HEK293T (cell line): ENCODE measurements at regions not wholly inside any gene's neighbourhood (a gene's known extent, or its start where the extent isn't known, plus 50 kb on each side); places are given as distances from the start of the nearest gene placed in this dataset.

ENCODE experiments used
- BHLHE40 ChIP-seq: fragments of 450-650 bp; IDR thresholded peaks from 2 replicates; pipeline ENCODE4 v1.6.1; 2016; ENCODE audit warnings: mild to moderate bottlenecking, moderate library complexity, borderline replicate concordance
- CTBP1 ChIP-seq: fragments of 450-650 bp; IDR thresholded peaks from 2 replicates; pipeline ENCODE4 v1.6.1; 2016; ENCODE audit warnings: borderline replicate concordance
- FOXA1 ChIP-seq: fragments of 450-650 bp; IDR thresholded peaks from 2 replicates; pipeline ENCODE4 v1.6.1; 2016; ENCODE audit warnings: mild to moderate bottlenecking
- FOXK2 ChIP-seq: fragments of 450-650 bp; IDR thresholded peaks from 2 replicates; pipeline ENCODE4 v1.6.1; 2016; ENCODE audit warnings: mild to moderate bottlenecking
- L3MBTL2 ChIP-seq: fragments of 450-650 bp; conservative IDR thresholded peaks from 2 replicates; pipeline ENCODE4 v1.6.1; 2016; ENCODE audit warnings: mild to moderate bottlenecking
- SP1 ChIP-seq: fragments of 450-650 bp; IDR thresholded peaks from 2 replicates; pipeline ENCODE4 v1.6.1; 2017
- SUZ12 ChIP-seq: fragments of 450-650 bp; IDR thresholded peaks from 2 replicates; pipeline ENCODE4 v1.6.1; 2016; ENCODE audit warnings: mild to moderate bottlenecking
- TARDBP ChIP-seq: fragments of 450-650 bp; IDR thresholded peaks from 2 replicates; pipeline ENCODE4 v1.6.1; 2016
- TF ChIP-seq, protein P1 (sequence below): fragments of 450-650 bp; IDR thresholded peaks from 2 replicates; pipeline ENCODE4 v1.6.1; 2016

GRCh38 chr1:235027862-235028250, 100.8 kb downstream of the TOMM20 start:
- no peak for TF ChIP-seq BHLHE40
- no peak for TF ChIP-seq CTBP1
- no peak for TF ChIP-seq SUZ12
- no peak for TF ChIP-seq SP1
- TF ChIP-seq FOXK2, result no peak
- no peak for TF ChIP-seq FOXA1
- no peak for TF ChIP-seq L3MBTL2
- no peak for TF ChIP-seq TARDBP
- TF ChIP-seq, protein P1, sequence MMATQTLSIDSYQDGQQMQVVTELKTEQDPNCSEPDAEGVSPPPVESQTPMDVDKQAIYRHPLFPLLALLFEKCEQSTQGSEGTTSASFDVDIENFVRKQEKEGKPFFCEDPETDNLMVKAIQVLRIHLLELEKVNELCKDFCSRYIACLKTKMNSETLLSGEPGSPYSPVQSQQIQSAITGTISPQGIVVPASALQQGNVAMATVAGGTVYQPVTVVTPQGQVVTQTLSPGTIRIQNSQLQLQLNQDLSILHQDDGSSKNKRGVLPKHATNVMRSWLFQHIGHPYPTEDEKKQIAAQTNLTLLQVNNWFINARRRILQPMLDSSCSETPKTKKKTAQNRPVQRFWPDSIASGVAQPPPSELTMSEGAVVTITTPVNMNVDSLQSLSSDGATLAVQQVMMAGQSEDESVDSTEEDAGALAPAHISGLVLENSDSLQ, result no peak
